CD4-positive, alpha-beta T cell treated with Interleukin-6 at 100 ng/mL for 8 hours (primary cell): ENCODE measurements at regions not wholly inside any gene's neighbourhood (a gene's known extent, or its start where the extent isn't known, plus 50 kb on each side); places are given as distances from the start of the nearest gene placed in this dataset.
"Not testable (repeated sequence)": the region's sequence is repeated elsewhere in the genome, so short reads cannot be mapped to it uniquely, and the experiment has no call there.

Experiments
- DNase-seq: peaks from one replicate; pipeline ENCODE4 v3.0.0-alpha.2; 2020; ENCODE audit warnings: mixed read lengths, low spot score

GRCh38 chr1:163472651-163473248 is 151.0 kb downstream of the NUF2 start:
- no peak for DNase-seq

- DNase-seq: no peak
These were observed 155.6 kb downstream of the NUF2 start for GRCh38 chr1:163477276-163477830.

GRCh38 chr1:163498391-163499330 is 176.9 kb downstream of the NUF2 start:
- not testable (repeated sequence) for DNase-seq

- DNase-seq: no peak
These were observed 182.7 kb downstream of the NUF2 start for GRCh38 chr1:163504331-163504978.

DNA sequence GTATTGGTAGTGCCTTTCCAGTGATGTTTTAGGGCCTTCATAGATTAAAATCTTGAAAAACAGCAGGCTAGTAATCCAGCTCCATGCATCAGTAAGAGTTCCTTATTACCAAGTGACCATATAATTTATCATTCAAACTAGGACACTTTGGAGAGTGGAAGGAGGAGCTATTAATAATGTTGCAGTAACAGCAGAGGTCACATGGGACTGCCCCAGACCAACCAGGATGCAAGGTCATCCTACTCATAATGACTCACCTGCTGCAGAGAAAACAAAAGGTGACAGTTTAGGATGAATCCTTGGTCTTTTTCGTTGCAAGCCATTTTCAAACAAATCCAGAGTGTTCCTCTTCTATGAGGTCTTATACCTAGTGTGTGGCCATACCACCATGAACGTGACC is 187.4 kb downstream of the NUF2 start:
- no peak for DNase-seq

- DNase-seq: no peak
These were observed 190.7 kb downstream of the NUF2 start for GRCh38 chr1:163512349-163512989.

- no peak for DNase-seq
These were observed 201.7 kb downstream of the NUF2 start for GRCh38 chr1:163523375-163524029.

DNA sequence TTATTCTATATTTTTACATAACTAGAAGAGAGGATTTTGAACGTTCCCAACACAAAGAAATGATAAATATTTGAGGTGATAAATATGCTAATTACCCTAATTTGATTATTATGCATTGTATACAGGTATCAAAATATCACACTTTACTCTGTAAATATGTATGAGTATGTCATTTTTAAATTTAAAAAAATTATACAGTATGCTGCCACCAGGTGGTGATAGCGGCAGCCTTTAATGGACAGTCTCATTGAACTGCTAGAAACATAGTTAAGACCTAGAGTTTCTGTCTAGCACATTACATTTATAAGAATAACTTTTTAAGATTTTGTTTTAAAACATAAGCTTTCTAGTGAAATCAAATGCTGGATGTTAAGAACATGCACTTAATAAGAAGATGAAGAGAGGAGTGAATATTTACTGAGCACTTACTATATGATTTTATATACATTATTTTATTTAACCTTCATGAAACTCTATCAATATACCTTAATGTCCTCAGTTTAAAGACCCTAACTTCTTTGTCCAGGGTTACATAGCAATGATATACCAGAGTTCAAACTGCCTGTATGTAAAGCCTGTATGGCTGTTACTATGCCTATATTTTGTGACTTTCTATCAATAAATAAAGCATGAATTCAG is 207.1 kb downstream of the NUF2 start:
- DNase-seq: no peak

- DNase-seq: no peak
These were observed 209.6 kb downstream of the NUF2 start for GRCh38 chr1:163531345-163531744.

- no peak for DNase-seq
These were observed 213.6 kb downstream of the NUF2 start for GRCh38 chr1:163535401-163535800.

- DNase-seq: no peak
These were observed 214.1 kb downstream of the NUF2 start for GRCh38 chr1:163535807-163536206.

DNA sequence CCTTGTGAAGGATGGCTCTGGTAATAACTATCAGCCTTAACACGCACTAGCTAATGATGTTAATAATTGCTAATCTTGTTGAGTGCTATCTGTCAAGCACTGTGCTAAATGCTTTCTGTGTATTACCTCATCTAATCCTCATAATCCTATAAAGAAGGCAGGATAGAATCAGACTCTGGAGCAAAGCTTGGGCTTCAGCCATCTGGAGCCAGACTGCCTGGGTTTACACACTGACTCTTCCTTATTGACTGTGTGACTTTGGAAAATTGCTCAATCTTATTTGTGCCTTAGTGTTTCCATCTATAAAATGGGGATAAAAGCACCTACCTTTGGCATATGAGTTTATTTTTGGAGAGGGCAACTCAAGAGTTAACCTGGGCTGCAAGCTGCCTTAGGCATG is 216.1 kb downstream of the NUF2 start:
- DNase-seq: no peak

GRCh38 chr1:163538667-163539066 is 216.9 kb downstream of the NUF2 start:
- DNase-seq: no peak

DNA sequence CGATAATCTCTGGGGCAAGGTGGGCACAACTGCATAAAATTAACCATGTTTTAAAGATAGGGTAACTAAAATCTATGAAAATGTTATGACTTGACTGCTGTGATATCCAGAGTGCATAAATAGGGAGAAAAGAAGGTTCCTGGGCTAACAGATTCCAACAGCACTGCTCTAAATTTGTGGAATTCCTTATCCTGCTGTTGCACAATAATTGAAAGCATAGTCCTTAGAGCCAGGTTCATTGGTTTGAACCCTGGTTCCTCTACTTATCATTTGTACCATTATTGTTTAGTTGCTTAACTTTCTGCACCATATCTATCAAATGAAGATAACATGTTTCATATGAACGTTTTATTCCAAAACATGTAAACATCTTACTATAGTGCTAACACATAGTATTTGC is 219.0 kb downstream of the NUF2 start:
- no peak for DNase-seq

GRCh38 chr1:163544441-163544840 is 222.7 kb downstream of the NUF2 start:
- DNase-seq: no peak

DNA sequence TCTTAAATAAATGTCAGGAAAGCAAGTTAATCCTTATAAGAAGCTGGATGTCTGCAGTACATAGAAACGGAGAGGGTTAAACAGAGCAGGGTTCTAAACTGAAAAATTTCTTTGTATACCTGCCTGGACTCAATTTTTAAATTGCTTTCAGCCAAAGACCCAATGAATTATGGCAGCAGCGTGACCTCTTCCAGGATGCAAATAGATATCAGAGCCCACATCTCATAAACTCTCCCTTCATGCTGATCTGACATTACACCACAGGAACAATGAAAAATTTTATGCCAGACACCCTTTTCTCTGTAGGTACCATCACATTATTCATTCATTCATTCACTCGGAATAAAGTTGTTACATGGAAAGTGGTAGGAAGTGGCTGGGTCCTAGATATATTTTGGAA is 236.4 kb downstream of the NUF2 start:
- no peak for DNase-seq

- DNase-seq: no peak
These were observed 240.0 kb downstream of the NUF2 start for GRCh38 chr1:163561580-163562295.

- DNase-seq: no peak
These were observed 240.6 kb downstream of the NUF2 start for GRCh38 chr1:163562355-163562754.

GRCh38 chr1:163565166-163565565 is 243.4 kb downstream of the NUF2 start:
- no peak for DNase-seq

GRCh38 chr1:163570071-163570470 is 248.3 kb downstream of the NUF2 start:
- DNase-seq: no peak
